Superior temporal gyrus (tissue), 1 donor: ENCODE measurements at regions not wholly inside any gene's neighbourhood (a gene's known extent, or its start where the extent isn't known, plus 50 kb on each side); places are given as distances from the start of the nearest gene placed in this dataset.
"Not testable (repeated sequence)": the region's sequence is repeated elsewhere in the genome, so short reads cannot be mapped to it uniquely, and the experiment has no call there.

Experiments
- DNase-seq: peaks from one replicate; pipeline ENCODE4 v3.0.0-alpha.2; 2016; ENCODE audit errors: extremely low spot score

DNA sequence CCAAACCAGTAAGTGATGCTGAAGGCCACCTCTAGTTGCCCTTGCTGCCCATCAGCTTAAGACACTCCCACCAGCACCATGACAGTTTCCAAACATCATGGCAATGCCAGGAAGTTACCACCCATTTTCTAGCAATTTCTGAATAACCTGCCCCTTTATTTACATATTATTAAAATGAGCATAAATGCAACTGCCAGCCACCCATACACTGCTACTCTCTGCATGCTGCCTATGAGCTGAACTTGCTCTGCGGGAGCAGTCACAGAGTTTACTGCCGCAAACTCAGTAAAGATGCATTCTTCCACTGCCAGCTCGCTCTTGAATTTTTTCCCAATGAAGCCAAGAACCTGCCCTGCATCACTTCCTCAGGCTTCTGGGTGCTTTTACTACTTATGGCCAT lies 212.6 kb downstream of the SH2D4B start:
- no peak for DNase-seq

DNA sequence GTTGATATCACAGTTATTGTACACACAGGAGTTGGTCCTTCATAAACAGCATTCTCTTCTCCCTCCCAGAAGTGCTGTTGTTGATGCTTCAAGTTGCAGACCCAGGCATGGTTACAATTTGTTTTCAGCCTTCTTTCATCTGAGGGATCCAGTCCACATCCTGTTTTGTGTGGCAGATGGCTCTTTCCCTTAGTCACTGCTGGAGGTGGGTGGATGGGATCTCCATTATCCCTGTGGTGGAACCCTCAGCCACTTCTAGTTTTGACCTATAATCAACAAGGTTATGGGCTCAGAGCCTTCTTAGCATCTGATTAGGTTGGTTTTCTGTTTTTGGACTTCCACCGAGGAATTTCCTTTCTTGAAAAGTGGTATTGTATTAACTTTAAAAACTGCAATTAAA lies 214.2 kb downstream of the SH2D4B start:
- no peak for DNase-seq

DNA sequence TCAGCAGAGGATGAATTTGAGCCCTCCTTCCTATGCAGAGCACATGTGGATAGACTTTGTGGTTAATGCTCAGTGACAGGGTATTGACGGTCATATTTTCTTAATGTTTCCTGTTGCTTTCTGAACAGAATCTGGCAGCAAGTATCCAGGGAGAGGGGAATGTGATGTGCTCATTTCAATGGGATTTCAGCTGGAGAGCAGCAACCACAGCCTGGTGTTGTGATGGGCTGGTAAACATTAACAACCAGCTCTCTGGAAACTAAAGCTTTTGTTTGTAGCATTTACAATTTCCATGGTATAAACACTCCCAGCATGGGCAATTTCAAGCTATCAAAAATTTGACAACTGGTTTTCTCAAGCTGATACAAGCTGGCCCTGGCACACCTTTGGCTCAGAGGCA lies 215.9 kb downstream of the SH2D4B start:
- DNase-seq, result no peak

DNA sequence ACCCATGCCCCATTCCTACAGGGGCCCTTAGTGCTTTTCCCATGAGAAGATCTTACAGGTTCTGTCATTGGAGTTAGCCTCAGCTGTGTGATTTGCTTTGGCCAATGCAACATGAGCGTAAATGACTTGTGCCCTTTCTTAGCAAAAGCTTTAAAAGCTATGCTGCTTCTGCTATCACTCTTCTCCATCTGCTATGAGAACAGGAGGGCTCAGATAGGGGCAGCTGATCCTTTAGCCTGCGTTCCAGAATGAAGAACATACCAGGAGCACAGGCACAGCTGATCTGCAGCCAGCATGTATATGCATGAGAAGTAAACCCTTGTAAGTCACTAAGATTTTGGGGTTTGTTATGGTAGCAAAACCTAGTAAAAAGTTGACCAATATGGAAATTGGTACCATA lies 218.2 kb downstream of the SH2D4B start:
- DNase-seq, result no peak

DNA sequence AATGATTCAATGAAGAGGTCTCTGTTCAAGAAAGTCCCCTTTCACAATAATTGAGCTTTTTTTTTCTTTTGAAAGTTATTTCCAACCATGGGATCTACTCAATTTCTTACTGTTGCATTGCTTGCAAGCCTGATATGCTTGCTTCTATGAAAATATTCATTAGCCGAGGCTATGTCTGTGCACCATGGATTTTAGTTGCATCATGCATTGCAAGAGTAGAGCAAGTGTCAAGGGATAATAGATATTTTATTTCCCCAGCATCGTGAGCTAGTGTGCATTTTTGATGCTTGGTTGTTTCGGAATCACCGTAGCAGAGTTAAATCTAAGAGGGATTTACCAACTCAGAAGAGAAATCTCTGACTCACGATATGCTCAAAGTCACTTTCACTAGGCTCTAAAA lies 222.0 kb downstream of the SH2D4B start:
- DNase-seq, result no peak

DNA sequence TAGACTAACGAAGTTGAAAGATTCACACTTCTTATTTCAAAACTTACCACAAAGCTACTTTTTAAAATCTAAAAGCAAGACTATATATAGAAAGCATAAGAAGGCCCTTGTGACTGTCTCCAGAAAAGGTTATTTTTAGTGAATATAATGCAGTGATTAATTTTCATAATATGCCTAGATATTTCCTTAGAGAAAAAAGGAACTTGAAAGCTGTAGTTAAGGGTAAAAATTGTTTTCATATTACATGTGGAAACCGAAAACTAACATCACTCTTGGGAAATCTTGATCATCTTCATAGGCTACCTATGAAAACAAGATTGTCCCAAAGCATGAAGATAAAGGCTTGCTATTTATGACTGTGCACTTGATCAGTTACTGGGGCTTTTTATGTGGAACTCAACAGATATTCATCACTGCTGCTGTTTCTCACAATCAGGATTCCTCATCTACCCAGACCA lies 223.2 kb downstream of the SH2D4B start:
- DNase-seq, result no peak

DNA sequence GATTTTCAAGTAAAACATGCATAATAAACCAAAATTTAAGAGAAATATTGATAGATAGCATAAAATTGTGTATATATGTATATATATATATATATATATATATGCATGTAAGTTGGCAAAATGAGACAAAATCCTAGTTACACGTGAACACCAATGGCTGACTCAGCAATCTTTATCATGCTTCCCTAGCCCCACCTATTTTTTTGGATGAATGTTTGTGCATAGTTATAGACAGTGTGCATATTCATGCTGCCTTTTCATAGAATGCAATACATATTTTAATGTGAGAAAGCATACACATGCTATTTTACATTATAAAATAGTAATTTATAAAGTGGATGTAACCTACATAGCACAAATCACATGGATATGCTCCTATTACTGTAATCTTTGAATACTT lies 230.3 kb downstream of the SH2D4B start:
- DNase-seq, result no peak

DNA sequence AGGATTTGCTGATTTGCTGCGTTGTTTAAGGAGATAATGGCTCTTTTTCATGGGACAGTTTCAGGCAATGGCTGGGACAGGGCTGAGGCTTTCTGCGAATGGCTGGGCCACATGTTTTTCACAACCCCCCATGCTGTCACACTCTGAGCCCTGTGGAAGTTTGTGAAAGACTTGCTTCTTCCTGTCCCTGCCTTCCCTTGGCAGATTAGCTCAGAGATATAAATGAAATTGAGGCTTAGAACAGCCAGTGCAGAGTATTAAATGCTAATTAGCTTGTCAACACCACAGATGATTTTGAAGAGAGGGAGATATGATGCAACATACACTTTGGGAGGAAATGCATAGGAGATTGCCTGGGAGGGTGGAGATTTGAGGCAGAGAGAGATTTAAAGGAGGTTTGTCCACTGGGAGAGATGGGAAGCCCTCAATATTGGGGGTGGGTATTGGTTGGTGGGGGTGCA lies 232.0 kb downstream of the SH2D4B start:
- DNase-seq, result no peak

DNA sequence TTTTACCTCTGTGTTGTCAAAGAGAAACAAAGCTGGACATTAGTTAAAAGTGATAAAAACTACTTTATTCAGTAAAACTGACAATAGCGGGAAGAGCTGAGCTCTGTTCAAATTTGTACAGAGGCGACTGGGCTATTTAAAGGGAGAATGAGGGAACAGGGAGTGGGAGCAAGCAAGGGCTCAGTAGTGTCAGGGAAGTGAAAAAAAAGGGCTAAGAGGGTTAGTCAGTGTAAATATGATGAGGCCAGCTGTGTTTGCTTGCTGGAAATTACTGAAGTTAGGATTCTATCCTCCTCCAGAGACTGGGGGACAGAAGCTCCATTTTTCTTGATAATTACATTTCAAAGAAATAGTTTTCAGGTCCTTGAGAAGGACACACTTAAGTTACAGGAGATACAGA lies 232.5 kb downstream of the SH2D4B start:
- no peak for DNase-seq

DNA sequence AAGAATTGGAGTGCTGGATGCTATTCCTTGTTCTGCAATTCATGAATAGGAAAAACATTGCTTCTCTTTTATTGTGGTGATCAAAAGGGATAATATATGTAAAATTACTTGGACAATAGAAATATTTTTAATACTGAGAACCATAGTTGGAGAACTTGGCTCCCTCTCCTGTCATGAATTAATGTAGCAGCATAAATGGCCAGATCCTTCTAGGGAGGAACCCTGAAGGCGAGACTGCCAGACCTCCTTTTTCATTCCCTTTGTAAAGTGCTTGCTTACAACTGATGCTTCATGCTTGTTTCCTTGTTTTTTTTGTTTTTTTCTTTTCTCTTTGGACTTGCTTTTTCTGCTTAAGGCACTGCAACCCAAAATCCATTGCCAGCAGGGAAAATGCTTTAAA lies 233.6 kb downstream of the SH2D4B start:
- DNase-seq, result no peak

DNA sequence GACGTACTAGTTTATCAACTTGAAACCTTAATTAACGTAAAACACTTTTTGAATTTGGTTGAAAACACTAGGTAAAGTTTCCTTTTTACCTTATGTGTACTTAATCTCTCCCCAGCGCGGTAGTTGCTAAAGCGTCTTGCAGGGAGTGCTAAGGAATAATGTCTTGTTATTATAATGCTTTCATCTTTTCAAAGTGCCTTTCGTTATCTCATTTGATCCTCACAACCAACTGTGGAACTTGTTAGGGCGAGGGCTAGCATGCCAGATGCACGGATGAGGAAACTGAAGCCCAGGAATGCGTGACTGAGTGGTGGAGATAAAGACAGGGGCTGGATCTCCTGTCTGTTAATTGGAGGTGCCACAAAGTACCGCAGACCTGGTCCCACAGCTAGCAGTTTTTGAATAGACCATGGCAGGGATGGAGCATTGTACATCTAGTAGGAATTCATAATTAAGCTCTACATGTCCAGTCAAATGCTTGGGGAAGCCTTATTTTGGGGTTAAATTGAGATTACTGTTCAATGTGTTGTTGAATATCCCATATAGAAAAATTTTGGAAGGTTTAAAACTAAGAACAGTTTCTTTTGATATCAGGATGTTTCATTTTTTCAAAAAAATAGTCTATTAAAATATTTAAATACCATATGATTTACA lies 234.3 kb downstream of the SH2D4B start:
- no peak for DNase-seq

DNA sequence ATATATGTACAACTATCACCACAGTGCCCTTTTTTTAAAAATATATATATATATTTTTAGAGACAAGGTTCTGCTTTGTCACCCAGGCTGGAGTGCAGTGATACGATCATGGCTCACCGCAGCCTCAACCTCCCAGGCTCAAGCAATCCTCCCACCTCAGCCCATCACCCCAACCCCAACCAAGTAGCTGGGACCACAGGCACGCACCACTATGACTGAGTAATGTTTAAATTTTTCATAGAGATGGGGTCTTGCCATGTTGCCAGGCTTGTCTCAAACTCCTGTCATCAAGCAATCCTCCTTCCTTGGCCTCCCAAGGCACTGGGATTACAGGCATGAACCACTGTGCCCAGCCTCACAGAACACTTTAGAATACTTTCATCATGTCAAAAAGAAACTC lies 234.9 kb downstream of the SH2D4B start:
- DNase-seq, result no peak

DNA sequence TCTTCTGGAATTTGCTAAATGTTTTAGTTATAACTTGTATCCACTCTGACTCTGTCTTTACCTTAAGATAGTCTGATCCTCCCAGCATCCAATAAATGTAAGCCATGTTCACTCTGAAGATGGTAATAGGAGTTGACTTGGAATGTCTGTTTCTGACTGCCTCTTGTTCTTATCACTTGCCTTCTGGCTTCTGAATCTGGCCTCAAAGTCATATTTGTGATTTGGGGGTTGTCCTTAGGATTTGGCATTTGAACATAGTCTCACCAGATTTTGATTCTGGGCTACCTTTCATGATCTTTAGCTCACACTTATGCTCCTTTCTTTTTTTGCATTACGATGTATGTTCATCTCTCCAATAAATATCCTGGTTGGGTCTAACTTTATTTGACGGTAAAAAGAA lies 247.0 kb downstream of the SH2D4B start:
- DNase-seq, result no peak

DNA sequence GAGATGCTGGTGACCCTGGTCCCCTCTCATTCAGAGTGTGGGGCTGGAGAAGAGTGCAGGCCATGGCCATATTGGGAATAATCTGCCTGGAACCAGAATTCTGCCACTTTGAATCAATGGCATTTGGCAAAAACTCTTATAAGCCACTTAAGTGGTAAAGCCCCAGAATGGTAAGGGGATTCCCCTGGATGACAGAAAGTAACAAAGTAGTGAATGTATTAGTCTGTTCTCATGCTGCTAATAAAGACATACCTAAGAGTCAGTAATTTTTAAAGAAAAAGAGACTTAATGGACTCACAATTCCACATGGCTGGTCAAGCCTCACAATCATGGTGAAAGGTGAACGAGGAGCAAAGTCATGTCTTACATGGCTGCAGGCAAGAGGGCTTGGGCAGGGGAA lies 248.6 kb downstream of the SH2D4B start:
- no peak for DNase-seq

DNA sequence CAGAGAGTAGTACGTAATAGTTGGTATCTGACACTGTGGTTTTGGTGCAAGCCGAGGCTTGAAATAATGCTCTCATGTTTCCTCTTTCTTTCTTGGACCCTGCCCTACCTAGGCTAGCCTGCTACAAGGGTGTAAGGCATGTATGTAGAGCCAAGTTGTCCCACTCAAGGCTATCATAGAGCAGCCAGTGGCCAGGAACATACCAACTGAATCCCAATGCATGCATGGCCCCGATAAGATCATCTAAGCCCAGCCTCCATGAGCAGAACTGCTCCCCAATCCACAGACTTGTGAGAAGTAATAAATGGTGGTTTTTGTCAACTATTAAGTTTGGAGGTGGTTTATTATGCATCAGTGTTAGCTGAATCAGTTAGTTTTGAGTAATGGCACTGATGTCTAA lies 250.2 kb downstream of the SH2D4B start:
- DNase-seq, result no peak

DNA sequence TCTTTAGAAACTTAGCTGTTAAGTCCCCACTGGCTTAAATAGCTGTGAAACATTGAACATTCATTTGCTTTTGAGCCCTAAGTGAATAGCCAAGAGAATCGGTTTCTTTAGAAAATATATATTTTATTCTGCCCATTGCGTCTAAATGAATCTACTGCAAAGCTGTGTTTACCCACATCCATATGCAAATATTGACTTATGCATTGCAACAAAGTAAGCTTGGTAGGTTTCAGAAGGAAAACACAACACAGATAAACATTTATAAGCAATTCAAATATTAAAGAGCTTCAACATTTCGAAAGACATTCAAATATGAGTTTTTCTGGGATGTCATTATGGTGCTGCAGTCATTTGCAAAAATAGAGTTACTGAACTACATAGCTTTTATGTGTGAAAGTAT lies 257.3 kb downstream of the SH2D4B start:
- DNase-seq, result no peak

DNA sequence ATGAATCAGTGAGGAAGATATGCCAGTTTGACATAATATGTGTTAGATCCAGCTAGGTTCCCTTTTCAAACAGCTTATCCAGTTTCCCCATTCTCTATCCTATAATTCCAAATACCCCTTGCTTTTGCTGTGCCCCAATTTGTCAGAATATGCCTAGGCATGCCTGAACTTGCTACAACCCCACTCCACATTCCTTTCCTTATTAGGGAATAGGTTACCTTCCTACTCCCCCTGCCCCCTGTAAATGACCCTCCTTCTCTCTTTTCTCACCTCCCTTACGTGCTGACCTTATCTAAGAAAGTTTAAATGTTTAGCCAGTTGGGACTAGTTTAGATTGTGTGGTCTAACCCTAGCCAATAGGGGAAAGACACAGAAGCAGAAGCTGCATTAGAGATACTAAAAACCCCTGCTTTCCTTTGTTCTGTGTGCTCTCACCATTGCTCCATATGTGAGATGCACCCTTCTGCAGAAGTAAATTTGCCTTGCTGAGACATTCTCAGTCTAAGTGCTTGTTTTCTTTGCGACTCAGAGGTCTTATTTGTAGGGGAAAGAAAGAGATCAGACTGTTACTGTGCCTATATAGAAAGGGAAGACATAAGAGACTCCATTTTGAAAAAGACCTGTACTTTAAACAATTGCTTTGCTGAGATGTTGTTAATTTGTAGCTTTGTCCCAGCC lies 267.8 kb downstream of the SH2D4B start:
- no peak for DNase-seq

DNA sequence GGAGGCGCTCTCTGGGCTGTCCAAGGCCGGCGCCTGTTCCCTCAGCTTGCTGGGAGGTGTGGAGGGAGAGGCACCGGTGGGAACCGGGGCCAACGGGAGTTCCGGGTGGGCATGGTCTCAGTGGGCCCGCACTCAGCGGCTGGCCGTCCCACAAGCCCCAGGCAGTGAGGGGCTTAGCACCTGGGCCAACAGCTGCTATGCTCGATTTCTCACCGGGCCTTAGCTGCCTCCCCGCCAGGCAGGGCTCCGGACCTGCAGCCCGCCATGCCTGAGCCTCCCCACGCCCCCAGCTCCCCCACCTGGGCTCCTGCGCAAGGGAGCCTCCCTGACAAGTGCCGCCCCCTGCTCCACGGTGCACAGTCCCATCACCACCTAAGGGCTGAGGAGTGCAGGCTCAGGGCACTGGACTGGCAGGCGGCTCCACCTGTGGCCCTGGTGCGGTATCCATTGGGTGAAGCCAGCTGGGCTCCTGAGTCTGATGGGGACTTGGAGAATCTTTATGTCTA lies 276.5 kb downstream of the SH2D4B start:
- DNase-seq, result no peak

DNA sequence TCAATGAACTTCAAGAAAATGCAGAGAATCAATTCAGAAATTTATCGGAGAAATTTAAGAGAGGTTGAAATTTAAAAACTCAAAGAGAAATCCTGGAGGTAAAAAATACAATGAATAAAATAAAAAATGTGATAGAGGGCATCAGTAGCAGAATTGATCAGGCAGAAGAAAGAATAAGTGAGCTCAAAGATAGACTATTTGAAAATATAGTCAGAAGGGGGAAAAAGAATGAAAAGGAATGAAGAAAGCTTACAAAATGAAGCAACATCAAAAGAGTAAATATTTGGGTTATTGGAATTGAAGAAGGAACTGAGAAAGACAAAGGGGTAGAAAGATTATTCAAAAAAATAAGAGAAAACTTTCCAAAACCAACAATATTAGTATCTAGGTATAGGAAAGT lies 291.4 kb downstream of the SH2D4B start:
- no peak for DNase-seq

DNA sequence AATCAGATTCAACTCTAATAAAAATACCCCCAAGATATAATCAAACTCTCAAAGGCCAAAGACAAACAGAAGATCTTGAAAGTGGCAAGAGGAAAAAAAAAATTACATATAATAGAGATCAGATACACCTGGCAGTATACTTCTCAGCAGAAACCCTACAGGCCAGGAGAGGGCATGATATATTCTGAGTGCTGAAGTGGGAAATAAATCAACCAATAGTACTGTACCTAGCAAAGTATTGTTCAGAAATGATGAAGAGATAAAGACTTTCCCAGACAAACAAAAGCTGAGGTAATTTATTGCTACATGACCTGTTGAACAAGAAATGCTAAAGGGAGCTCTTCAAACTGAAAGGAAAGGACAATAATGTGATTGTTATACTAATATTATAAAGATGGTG lies 291.9 kb downstream of the SH2D4B start:
- no peak for DNase-seq

DNA sequence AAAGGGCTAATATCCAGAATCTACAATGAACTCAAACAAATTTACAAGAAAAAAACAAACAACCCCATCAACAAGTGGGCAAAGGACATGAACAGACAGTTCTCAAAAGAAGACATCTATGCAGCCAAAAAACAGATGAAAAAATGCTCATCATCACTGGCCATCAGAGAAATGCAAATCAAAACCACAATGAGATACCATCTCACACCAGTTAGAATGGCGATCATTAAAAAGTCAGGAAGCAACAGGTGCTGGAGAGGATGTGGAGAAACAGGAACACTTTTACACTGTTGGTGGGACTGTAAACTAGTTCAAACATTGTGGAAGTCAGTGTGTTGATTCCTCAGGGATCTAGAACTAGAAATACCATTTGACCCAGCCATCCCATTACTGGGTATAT lies 295.0 kb downstream of the SH2D4B start:
- not testable (repeated sequence) for DNase-seq

DNA sequence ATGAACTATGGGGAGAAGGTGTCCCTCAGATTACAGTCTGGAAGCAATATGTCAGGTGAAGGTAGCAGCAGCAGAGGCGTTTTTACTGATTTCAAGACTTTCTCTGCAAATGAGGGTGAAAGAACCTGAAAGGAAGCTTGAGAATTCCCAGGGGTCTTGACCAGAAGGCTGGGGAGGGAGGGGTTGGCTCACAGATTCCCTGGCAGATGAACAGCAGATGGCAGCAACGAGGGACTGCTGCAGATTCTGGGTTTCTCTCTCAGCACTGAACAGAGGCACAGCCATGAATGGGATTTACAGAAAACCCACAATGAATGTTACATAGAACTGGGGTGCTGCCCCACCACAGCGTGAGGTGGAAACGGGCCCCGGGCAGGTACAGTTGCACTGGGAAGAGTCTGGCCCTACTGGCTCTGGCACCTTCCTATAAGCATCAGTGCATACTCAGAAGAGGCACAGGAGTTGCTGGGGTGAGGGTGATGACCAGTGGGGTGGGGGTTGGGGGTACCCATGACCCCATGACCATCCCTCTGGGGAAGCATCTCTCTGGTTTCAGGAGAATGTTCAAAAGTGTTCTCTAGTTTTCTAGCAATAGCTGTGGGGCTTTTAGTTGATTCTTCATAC lies 317.8 kb downstream of the SH2D4B start:
- peak; percentile 27 for DNase-seq

DNA sequence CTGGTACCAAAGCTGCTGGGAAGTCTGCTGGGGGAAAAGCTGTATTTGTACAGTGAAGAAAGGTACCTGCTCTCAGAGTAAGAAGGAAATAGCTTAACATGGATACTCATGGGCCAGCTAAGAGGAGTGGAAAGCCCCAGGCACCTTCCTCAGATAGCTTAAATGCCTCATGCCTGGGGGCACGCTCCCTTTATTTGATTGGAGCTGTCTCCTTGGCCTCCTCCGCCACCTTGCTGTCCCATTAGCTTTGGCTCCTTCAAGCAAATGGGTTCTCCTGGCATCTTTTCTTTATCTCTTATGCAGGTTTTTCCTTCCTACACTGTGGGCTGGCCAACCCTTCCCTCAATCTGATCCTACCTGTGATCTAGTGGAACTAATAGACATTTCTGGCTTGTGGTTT lies 318.5 kb downstream of the SH2D4B start:
- no peak for DNase-seq
